Stimulated activated CD4-positive, alpha-beta T cell treated with anti-CD3 and anti-CD28 coated beads, Interleukin-2, amount 100 ng/mL, for 24 hours (primary cell): ENCODE measurements at regions not wholly inside any gene's neighbourhood (a gene's known extent, or its start where the extent isn't known, plus 50 kb on each side); places are given as distances from the start of the nearest gene placed in this dataset.

ENCODE experiments used
- DNase-seq, 2 donors: peaks; one replicate each; pipeline ENCODE4 v3.0.0-alpha.2; 2020

- no peak for DNase-seq
Measured at GRCh38 chr1:234554218-234554697, 55.7 kb downstream of the IRF2BP2 start.

- DNase-seq = no peak
Measured at GRCh38 chr1:234553240-234554188, 56.5 kb downstream of the IRF2BP2 start.

GRCh38 chr1:234551032-234551378, 59.0 kb downstream of the IRF2BP2 start:
- no peak for DNase-seq

- no peak for DNase-seq
Measured at GRCh38 chr1:234550341-234551031, 59.5 kb downstream of the IRF2BP2 start.

GRCh38 chr1:234549447-234550021, 60.4 kb downstream of the IRF2BP2 start:
- DNase-seq = no peak

GRCh38 chr1:234546890-234547788, 62.8 kb downstream of the IRF2BP2 start:
- no peak for DNase-seq

GRCh38 chr1:234546387-234546704, 63.6 kb downstream of the IRF2BP2 start:
- no peak for DNase-seq

GRCh38 chr1:234545517-234546386, 64.2 kb downstream of the IRF2BP2 start:
- no peak for DNase-seq

- DNase-seq = peak; percentile 43 to 54
Measured at GRCh38 chr1:234544087-234544579, 65.2 kb upstream of the TARBP1 start.

GRCh38 chr1:234543442-234544086, 64.6 kb upstream of the TARBP1 start:
- no peak for DNase-seq

GRCh38 chr1:234542211-234542850, 63.4 kb upstream of the TARBP1 start:
- DNase-seq = no peak

- DNase-seq = no peak
Measured at GRCh38 chr1:234541286-234541975, 62.5 kb upstream of the TARBP1 start.

- DNase-seq = no peak
Measured at GRCh38 chr1:234540404-234540762, 61.4 kb upstream of the TARBP1 start.

GRCh38 chr1:234539666-234540403, 60.9 kb upstream of the TARBP1 start:
- no peak for DNase-seq

GRCh38 chr1:234538930-234539649, 60.1 kb upstream of the TARBP1 start:
- no peak for DNase-seq

GRCh38 chr1:234538062-234538731, 59.2 kb upstream of the TARBP1 start:
- DNase-seq = no peak

- DNase-seq = no peak
Measured at GRCh38 chr1:234537236-234537635, 58.3 kb upstream of the TARBP1 start.

- no peak for DNase-seq
Measured at GRCh38 chr1:234536741-234537140, 57.8 kb upstream of the TARBP1 start.
